ENCODE measurements at regions not wholly inside any gene's neighbourhood (a gene's known extent, or its start where the extent isn't known, plus 50 kb on each side); places are given as distances from the start of the nearest gene placed in this dataset.

DNA sequence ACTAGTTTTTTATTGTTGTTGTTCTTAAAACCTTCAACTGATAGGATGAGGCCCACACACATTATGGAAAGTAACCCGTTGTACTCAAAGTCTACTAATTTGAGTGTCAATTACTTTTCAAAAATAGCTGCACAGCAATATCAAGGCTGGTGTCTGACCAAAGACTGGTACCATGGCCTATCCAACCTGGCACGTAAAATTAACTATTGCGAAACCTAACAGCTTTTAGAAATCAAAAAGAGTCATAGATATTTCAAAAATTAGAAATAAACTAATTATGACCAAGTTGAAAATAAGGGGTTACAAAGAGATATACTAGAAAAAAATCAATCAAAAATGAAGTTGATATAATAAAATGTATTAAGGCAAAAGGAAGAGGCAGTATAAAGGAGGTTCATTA is 501.5 kb upstream of the SLC8A1 start:
- Histone ChIP-seq H3K36me3 (no peaks in the 10 kb centered on the region), H3K9me3 (no peaks in the 10 kb centered on the region), H3K27me3 (no peaks in the 10 kb centered on the region), H3K4me3 (no peak overlapping the region), H3K27ac (no peak overlapping the region), H3K4me1 (no peaks in the 10 kb centered on the region)
- TF ChIP-seq POLR2AphosphoS5 (IDR thresholded peaks at IDR 0.05) (no peak), EP300 (IDR thresholded peaks at IDR 0.05) (no peak), POLR2A (IDR thresholded peaks at IDR 0.05) (no peak)
- TF ChIP-seq, protein P1, sequence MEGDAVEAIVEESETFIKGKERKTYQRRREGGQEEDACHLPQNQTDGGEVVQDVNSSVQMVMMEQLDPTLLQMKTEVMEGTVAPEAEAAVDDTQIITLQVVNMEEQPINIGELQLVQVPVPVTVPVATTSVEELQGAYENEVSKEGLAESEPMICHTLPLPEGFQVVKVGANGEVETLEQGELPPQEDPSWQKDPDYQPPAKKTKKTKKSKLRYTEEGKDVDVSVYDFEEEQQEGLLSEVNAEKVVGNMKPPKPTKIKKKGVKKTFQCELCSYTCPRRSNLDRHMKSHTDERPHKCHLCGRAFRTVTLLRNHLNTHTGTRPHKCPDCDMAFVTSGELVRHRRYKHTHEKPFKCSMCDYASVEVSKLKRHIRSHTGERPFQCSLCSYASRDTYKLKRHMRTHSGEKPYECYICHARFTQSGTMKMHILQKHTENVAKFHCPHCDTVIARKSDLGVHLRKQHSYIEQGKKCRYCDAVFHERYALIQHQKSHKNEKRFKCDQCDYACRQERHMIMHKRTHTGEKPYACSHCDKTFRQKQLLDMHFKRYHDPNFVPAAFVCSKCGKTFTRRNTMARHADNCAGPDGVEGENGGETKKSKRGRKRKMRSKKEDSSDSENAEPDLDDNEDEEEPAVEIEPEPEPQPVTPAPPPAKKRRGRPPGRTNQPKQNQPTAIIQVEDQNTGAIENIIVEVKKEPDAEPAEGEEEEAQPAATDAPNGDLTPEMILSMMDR (IDR thresholded peaks at IDR 0.05) = no peak
- WGBS, 2 donors (ENCODE audit: low coverage in 1 of 2) = 85 to 100% methylated on average over 2 of the region's 3 CpGs
- ATAC-seq = no peak

GRCh38 chr2:40955042-40955441 is 503.2 kb upstream of the SLC8A1 start:
- no peak overlapping the region for H3K4me3 ChIP-seq
- no peaks in the 10 kb centered on the region for H3K4me1 ChIP-seq

GRCh38 chr2:40955635-40956034 is 503.7 kb upstream of the SLC8A1 start:
- no peak for ATAC-seq
- H3K27me3 ChIP-seq = no peaks in the 10 kb centered on the region
- no peaks in the 10 kb centered on the region for H3K36me3 ChIP-seq
- no peak overlapping the region for H3K27ac ChIP-seq
- no peaks in the 10 kb centered on the region for H3K9me3 ChIP-seq
- H3K4me3 ChIP-seq = no peak overlapping the region
- TF ChIP-seq POLR2A (IDR thresholded peaks at IDR 0.05) = no peak
- no peak for TF ChIP-seq EP300 (IDR thresholded peaks at IDR 0.05)
- TF ChIP-seq, protein P1 (IDR thresholded peaks at IDR 0.05) = no peak
- TF ChIP-seq POLR2AphosphoS5 (IDR thresholded peaks at IDR 0.05) = no peak
- no peaks in the 10 kb centered on the region for H3K4me1 ChIP-seq

More at GRCh38 chr2:40955042-40955441, 503.2 kb upstream of the SLC8A1 start:
- no peak for ATAC-seq
- 67 to 81% methylated on average over 2 of the region's 2 CpGs for WGBS, 2 donors (ENCODE audit: low coverage in 1 of 2)
- Histone ChIP-seq H3K9me3 (no peaks in the 10 kb centered on the region), H3K36me3 (no peaks in the 10 kb centered on the region), H3K27ac (no peak overlapping the region), H3K27me3 (no peaks in the 10 kb centered on the region)
- TF ChIP-seq, protein P1 (IDR thresholded peaks at IDR 0.05) = no peak
- TF ChIP-seq POLR2AphosphoS5 (IDR thresholded peaks at IDR 0.05) (no peak), EP300 (IDR thresholded peaks at IDR 0.05) (no peak), POLR2A (IDR thresholded peaks at IDR 0.05) (no peak)

DNA sequence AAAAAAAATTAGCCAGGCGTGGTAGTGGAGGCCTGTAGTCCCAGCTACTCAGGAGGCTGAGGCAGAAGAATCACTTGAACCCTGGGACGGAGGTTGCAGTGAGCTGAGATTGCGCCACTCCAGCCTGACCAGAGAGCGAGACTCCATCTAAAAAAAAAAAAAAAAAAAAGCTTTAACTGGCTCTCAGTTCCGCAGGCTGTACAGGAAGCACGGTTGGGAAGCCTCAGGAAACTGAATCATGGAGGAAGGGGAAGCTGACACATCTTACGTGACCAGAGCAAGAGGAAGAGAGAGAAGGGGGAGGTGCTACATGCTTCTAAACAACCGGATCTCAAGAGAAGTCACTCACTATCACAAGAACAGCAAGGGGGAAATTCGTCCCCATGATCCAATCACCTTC is 505.6 kb upstream of the SLC8A1 start:
- TF ChIP-seq POLR2AphosphoS5 (IDR thresholded peaks at IDR 0.05) = no peak
- TF ChIP-seq POLR2A (IDR thresholded peaks at IDR 0.05) = no peak
- TF ChIP-seq EP300 (IDR thresholded peaks at IDR 0.05) = no peak
- TF ChIP-seq, protein P1 (IDR thresholded peaks at IDR 0.05) = no peak
- Histone ChIP-seq H3K36me3 (no peaks in the 10 kb centered on the region), H3K27me3 (no peaks in the 10 kb centered on the region), H3K27ac (no peak overlapping the region), H3K4me3 (no peak overlapping the region), H3K9me3 (no peaks in the 10 kb centered on the region), H3K4me1 (no peaks in the 10 kb centered on the region)
- 68 to 77% methylated on average over 6 to 8 of the region's 9 CpGs for WGBS, 2 donors (ENCODE audit: low coverage in 1 of 2)
- no peak for ATAC-seq

GRCh38 chr2:40962026-40962425 is 510.1 kb upstream of the SLC8A1 start:
- Histone ChIP-seq H3K4me3 (no peak overlapping the region), H3K9me3 (no peaks in the 10 kb centered on the region), H3K4me1 (no peaks in the 10 kb centered on the region), H3K27ac (no peak overlapping the region), H3K36me3 (no peaks in the 10 kb centered on the region), H3K27me3 (no peaks in the 10 kb centered on the region)
- no peak for ATAC-seq
- no peak for TF ChIP-seq POLR2A (IDR thresholded peaks at IDR 0.05)
- no peak for TF ChIP-seq EP300 (IDR thresholded peaks at IDR 0.05)
- no peak for TF ChIP-seq POLR2AphosphoS5 (IDR thresholded peaks at IDR 0.05)
- TF ChIP-seq, protein P1 (IDR thresholded peaks at IDR 0.05) = no peak
- WGBS, 2 donors (ENCODE audit: low coverage in 1 of 2) = 49 to 52% methylated on average over 5 of the region's 5 CpGs
